ENCODE measurements at regions not wholly inside any gene's neighbourhood (a gene's known extent, or its start where the extent isn't known, plus 50 kb on each side); places are given as distances from the start of the nearest gene placed in this dataset.

- TF ChIP-seq MAX (IDR thresholded peaks at IDR 0.05) = no peak
- TF ChIP-seq CEBPB (IDR thresholded peaks at IDR 0.05; ENCODE audit: low read depth) = no peak
- no peak for TF ChIP-seq FOSL1 (IDR thresholded peaks at IDR 0.05; ENCODE audit: low read depth)
- no peak for TF ChIP-seq SP1 (IDR thresholded peaks at IDR 0.05; ENCODE audit: low read depth)
- TF ChIP-seq POLR2AphosphoS5 (IDR thresholded peaks at IDR 0.05; ENCODE audit: low read depth, low read length) = no peak
- no peak for TF ChIP-seq REST (IDR thresholded peaks at IDR 0.05; ENCODE audit: low read depth)
- no peak for TF ChIP-seq CTCF (IDR thresholded peaks at IDR 0.05 in 2 of 3, conservative IDR thresholded peaks at IDR 0.05 in 1 of 3; ENCODE audit: borderline replicate concordance in 1 of 3, insufficient read depth in 1 of 3, low read depth in 2 of 3, low read length in 2 of 3)
- no peak for TF ChIP-seq POLR2A (IDR thresholded peaks at IDR 0.05; ENCODE audit: borderline replicate concordance, extremely low read depth, insufficient read depth, insufficient read length)
- TF ChIP-seq ZFX (IDR thresholded peaks at IDR 0.05) = no peak
- no peak for TF ChIP-seq JUND (IDR thresholded peaks at IDR 0.05)
- TF ChIP-seq RAD21 (IDR thresholded peaks at IDR 0.05; ENCODE audit: low read depth) = no peak
- TF ChIP-seq EZH2phosphoT487 (IDR thresholded peaks at IDR 0.05; ENCODE audit: borderline replicate concordance) = no peak
- no peak for TF ChIP-seq YY1 (IDR thresholded peaks at IDR 0.05; ENCODE audit: extremely low read depth, insufficient replicate concordance, low read depth, low read length)
- TF ChIP-seq SIN3A (IDR thresholded peaks at IDR 0.05; ENCODE audit: low read depth) = no peak
These were observed 53.2 kb upstream of the UBE2E3 start for GRCh38 chr2:180927030-180927686.
